ENCODE measurements at regions not wholly inside any gene's neighbourhood (a gene's known extent, or its start where the extent isn't known, plus 50 kb on each side); places are given as distances from the start of the nearest gene placed in this dataset.

- TF ChIP-seq EZH2phosphoT487 (IDR thresholded peaks at IDR 0.05; ENCODE audit: low read depth, severe bottlenecking, unreplicated experiment) = no peak
- TF ChIP-seq CTCF (IDR thresholded peaks at IDR 0.05; ENCODE audit: poor library complexity) = no peak
- TF ChIP-seq EZH2 (IDR thresholded peaks at IDR 0.05; ENCODE audit: borderline replicate concordance) = no peak
These were observed 93.6 kb upstream of the CHST15 start for GRCh38 chr10:124186956-124187355.
